ENCODE measurements at regions not wholly inside any gene's neighbourhood (a gene's known extent, or its start where the extent isn't known, plus 50 kb on each side); places are given as distances from the start of the nearest gene placed in this dataset.

DNA sequence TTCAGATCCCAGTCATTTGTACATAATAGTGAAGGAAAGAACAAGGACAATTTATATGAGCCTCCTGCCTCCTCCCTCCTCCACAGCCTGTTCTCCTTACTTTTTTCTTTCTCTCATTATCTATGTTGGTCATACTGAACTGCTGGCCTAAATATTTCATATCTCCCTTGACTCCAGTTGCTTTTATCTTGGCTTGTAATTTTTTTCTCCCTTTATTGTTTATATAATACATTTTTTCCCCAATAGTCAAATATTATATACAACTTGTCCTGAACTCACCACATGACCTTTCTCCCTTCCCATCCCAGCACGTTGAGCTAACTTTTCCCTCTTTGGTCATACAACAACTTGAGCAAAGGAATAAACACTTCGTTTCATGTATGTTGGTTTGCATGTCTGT lies 752.1 kb downstream of the LTN1 start:
- no peaks in the 10 kb centered on the region for H3K4me1 Mint-ChIP-seq
- no peak overlapping the region for H3K27ac Mint-ChIP-seq
- CTCF ChIA-PET: no interaction called here
- no peak overlapping the region for H3K4me3 Mint-ChIP-seq
- POLR2A ChIA-PET: no interaction called here
- H3K9me3 Mint-ChIP-seq: no peaks in the 10 kb centered on the region
- DNase-seq (ENCODE audit: low spot score): no peak
- ATAC-seq: no peak
- no peaks in the 10 kb centered on the region for H3K27me3 Mint-ChIP-seq (ENCODE audit: low read depth)
- H3K36me3 Mint-ChIP-seq: no peaks in the 10 kb centered on the region
- TF ChIP-seq CREM (CRISPR knock-in tag; IDR thresholded peaks at IDR 0.05) (no peak), ZNF423 (CRISPR knock-in tag; IDR thresholded peaks at IDR 0.05) (no peak), ELF4 (CRISPR knock-in tag; IDR thresholded peaks at IDR 0.05; ENCODE audit: low read depth) (no peak), IRF2 (CRISPR knock-in tag; IDR thresholded peaks at IDR 0.05; ENCODE audit: borderline replicate concordance, low read depth) (no peak), GRHL2 (CRISPR knock-in tag; IDR thresholded peaks at IDR 0.05; ENCODE audit: insufficient replicate concordance, severe bottlenecking) (no peak), SP1 (CRISPR knock-in tag; conservative IDR thresholded peaks at IDR 0.05) (no peak), ZNF416 (CRISPR knock-in tag; IDR thresholded peaks at IDR 0.05) (no peak)
- TF ChIP-seq, protein P1, sequence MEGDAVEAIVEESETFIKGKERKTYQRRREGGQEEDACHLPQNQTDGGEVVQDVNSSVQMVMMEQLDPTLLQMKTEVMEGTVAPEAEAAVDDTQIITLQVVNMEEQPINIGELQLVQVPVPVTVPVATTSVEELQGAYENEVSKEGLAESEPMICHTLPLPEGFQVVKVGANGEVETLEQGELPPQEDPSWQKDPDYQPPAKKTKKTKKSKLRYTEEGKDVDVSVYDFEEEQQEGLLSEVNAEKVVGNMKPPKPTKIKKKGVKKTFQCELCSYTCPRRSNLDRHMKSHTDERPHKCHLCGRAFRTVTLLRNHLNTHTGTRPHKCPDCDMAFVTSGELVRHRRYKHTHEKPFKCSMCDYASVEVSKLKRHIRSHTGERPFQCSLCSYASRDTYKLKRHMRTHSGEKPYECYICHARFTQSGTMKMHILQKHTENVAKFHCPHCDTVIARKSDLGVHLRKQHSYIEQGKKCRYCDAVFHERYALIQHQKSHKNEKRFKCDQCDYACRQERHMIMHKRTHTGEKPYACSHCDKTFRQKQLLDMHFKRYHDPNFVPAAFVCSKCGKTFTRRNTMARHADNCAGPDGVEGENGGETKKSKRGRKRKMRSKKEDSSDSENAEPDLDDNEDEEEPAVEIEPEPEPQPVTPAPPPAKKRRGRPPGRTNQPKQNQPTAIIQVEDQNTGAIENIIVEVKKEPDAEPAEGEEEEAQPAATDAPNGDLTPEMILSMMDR (IDR thresholded peaks at IDR 0.05): no peak

DNA sequence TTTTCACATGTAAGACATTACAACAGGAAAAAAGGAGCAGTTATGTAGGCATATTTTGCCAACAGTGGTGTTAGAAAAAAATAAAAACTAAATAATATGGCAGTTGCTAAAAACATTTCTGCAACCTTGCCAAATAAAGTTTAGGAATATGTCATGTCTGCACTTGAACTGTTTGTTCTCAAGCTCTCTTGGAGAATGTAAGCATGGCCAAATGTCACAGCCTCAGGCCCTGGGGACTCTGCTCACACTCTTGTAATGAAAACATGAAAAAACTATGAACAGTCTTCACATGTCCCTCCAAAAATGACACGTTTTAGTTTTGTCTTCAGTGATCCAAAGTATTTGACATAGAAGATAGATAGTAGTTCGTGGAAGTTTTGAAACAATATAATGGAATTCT lies 753.3 kb downstream of the LTN1 start:
- ChIA-PET CTCF (no interaction called here), POLR2A (no interaction called here)
- H3K27me3 Mint-ChIP-seq (ENCODE audit: low read depth): no peaks in the 10 kb centered on the region
- no peaks in the 10 kb centered on the region for H3K36me3 Mint-ChIP-seq
- H3K4me1 Mint-ChIP-seq: no peaks in the 10 kb centered on the region
- DNase-seq (ENCODE audit: low spot score) (no peak), ATAC-seq (no peak)
- H3K4me3 Mint-ChIP-seq: no peak overlapping the region
- no peaks in the 10 kb centered on the region for H3K9me3 Mint-ChIP-seq
- no peak overlapping the region for H3K27ac Mint-ChIP-seq
- TF ChIP-seq NFE2L1 (CRISPR knock-in tag; IDR thresholded peaks at IDR 0.05) (no peak), GTF2I (CRISPR knock-in tag; conservative IDR thresholded peaks at IDR 0.05) (no peak), ZNF512 (CRISPR knock-in tag; IDR thresholded peaks at IDR 0.05; ENCODE audit: borderline replicate concordance) (no peak), IRF1 (CRISPR knock-in tag; IDR thresholded peaks at IDR 0.05) (no peak), PRRX2 (CRISPR knock-in tag; IDR thresholded peaks at IDR 0.05) (no peak), MXD4 (CRISPR knock-in tag; IDR thresholded peaks at IDR 0.05; ENCODE audit: borderline replicate concordance) (no peak), NFYB (CRISPR knock-in tag; conservative IDR thresholded peaks at IDR 0.05; ENCODE audit: low read depth) (no peak), ZNF532 (CRISPR knock-in tag; IDR thresholded peaks at IDR 0.05; ENCODE audit: borderline replicate concordance) (no peak), E2F1 (CRISPR knock-in tag; IDR thresholded peaks at IDR 0.05) (no peak), NR3C1 (CRISPR knock-in tag; conservative IDR thresholded peaks at IDR 0.05; ENCODE audit: low read depth) (no peak), TP53 (CRISPR knock-in tag; IDR thresholded peaks at IDR 0.05) (no peak), MYBL2 (CRISPR knock-in tag; IDR thresholded peaks at IDR 0.05) (no peak)
- TF ChIP-seq, protein P2, sequence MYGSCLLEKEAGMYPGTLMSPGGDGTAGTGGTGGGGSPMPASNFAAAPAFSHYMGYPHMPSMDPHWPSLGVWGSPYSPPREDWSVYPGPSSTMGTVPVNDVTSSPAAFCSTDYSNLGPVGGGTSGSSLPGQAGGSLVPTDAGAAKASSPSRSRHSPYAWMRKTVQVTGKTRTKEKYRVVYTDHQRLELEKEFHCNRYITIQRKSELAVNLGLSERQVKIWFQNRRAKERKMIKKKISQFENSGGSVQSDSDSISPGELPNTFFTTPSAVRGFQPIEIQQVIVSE (CRISPR knock-in tag; IDR thresholded peaks at IDR 0.05; ENCODE audit: borderline replicate concordance): no peak
- TF ChIP-seq, protein P3, sequence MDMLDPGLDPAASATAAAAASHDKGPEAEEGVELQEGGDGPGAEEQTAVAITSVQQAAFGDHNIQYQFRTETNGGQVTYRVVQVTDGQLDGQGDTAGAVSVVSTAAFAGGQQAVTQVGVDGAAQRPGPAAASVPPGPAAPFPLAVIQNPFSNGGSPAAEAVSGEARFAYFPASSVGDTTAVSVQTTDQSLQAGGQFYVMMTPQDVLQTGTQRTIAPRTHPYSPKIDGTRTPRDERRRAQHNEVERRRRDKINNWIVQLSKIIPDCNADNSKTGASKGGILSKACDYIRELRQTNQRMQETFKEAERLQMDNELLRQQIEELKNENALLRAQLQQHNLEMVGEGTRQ (CRISPR knock-in tag; IDR thresholded peaks at IDR 0.05): no peak
